ENCODE measurements at regions not wholly inside any gene's neighbourhood (a gene's known extent, or its start where the extent isn't known, plus 50 kb on each side); places are given as distances from the start of the nearest gene placed in this dataset.
"Not testable (repeated sequence)": the region's sequence is repeated elsewhere in the genome, so short reads cannot be mapped to it uniquely, and the experiment has no call there.

DNA sequence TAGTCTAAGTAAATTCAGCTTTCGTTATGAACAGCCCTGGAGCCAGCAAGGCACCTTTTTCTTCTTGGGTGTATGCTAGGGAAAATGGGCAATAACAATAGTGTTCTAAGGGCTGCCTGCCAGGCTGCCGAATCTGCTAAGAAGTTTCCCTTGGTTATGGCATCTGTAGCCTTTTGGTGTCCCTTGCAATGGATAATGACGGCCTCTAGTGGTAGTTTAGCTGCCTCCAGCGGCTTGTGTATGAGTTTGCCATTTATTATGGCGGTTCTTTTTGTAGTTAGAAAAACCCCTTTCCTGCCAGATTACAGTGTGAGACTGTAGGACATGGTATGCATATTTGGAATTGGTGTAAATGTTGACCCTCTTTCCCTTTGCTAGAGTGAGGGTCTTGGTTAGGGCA is 78.9 kb upstream of the SPIN4 start:
- H3K36me3 Mint-ChIP-seq (ENCODE audit: low read depth), result peaks cover 14% of the 10 kb centered on the region
- no peaks in the 10 kb centered on the region for H3K9me3 Mint-ChIP-seq
- H3K27me3 Mint-ChIP-seq, result no peaks in the 10 kb centered on the region
- no peak overlapping the region for H3K4me3 Mint-ChIP-seq
- no peak for ATAC-seq (replicated peaks)
- no peak overlapping the region for H3K27ac Mint-ChIP-seq
- no peaks in the 10 kb centered on the region for H3K4me1 Mint-ChIP-seq

- Mint-ChIP-seq H3K36me3 (ENCODE audit: low read depth) (peaks cover 16% of the 10 kb centered on the region), H3K9me3 (peaks cover 2% of the 10 kb centered on the region), H3K27me3 (no peaks in the 10 kb centered on the region), H3K4me1 (no peaks in the 10 kb centered on the region), H3K27ac (no peak overlapping the region), H3K4me3 (no peak overlapping the region)
- ATAC-seq (replicated peaks), result no peak
Measured at GRCh38 chrX:63428348-63428747, 77.2 kb upstream of the SPIN4 start.

- Mint-ChIP-seq H3K4me3 (no peak overlapping the region), H3K36me3 (ENCODE audit: low read depth) (peaks cover 16% of the 10 kb centered on the region), H3K4me1 (no peaks in the 10 kb centered on the region), H3K27me3 (no peaks in the 10 kb centered on the region), H3K27ac (no peak overlapping the region), H3K9me3 (peaks cover 4% of the 10 kb centered on the region)
- no peak for ATAC-seq (replicated peaks)
Measured at GRCh38 chrX:63426519-63426918, 75.4 kb upstream of the SPIN4 start.

GRCh38 chrX:63424063-63424462 is 72.9 kb upstream of the SPIN4 start:
- ATAC-seq (replicated peaks), result no peak
- Mint-ChIP-seq H3K4me1 (no peaks in the 10 kb centered on the region), H3K27me3 (no peaks in the 10 kb centered on the region), H3K9me3 (peaks cover 8% of the 10 kb centered on the region), H3K27ac (no peak overlapping the region), H3K36me3 (ENCODE audit: low read depth) (peaks cover 16% of the 10 kb centered on the region), H3K4me3 (no peak overlapping the region)

DNA sequence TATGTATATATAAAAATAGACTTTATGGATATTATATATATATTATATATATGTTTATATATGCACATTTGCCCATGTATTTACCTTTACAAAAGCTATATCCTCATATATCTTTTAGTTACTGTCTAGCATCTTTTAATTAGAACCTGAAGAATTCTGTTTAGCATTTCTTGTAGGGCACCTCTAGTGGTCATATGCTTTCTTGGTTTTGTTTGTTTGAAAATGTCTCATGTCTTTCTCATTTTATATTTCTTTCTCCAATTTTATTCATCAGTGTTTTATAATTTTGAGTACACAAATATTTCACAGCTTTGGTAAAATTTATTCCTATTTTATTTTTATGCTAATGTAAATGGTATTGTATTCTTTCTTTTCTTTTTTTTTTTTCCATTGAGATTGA is 70.3 kb upstream of the SPIN4 start:
- H3K27me3 Mint-ChIP-seq, result no peaks in the 10 kb centered on the region
- H3K4me1 Mint-ChIP-seq, result no peaks in the 10 kb centered on the region
- no peak overlapping the region for H3K4me3 Mint-ChIP-seq
- no peak for ATAC-seq (replicated peaks)
- H3K36me3 Mint-ChIP-seq (ENCODE audit: low read depth), result peaks cover 16% of the 10 kb centered on the region
- peaks cover 8% of the 10 kb centered on the region for H3K9me3 Mint-ChIP-seq
- no peak overlapping the region for H3K27ac Mint-ChIP-seq

- H3K9me3 Mint-ChIP-seq, result peaks cover 5% of the 10 kb centered on the region
- H3K36me3 Mint-ChIP-seq (ENCODE audit: low read depth), result no peaks in the 10 kb centered on the region
- H3K4me3 Mint-ChIP-seq, result no peak overlapping the region
- no peak for ATAC-seq (replicated peaks)
- H3K27me3 Mint-ChIP-seq, result no peaks in the 10 kb centered on the region
- H3K4me1 Mint-ChIP-seq, result no peaks in the 10 kb centered on the region
- no peak overlapping the region for H3K27ac Mint-ChIP-seq
Measured at GRCh38 chrX:63418211-63418610, 67.1 kb upstream of the SPIN4 start.

- H3K27ac Mint-ChIP-seq, result no peak overlapping the region
Measured at GRCh38 chrX:63417649-63418048, 66.5 kb upstream of the SPIN4 start.

DNA sequence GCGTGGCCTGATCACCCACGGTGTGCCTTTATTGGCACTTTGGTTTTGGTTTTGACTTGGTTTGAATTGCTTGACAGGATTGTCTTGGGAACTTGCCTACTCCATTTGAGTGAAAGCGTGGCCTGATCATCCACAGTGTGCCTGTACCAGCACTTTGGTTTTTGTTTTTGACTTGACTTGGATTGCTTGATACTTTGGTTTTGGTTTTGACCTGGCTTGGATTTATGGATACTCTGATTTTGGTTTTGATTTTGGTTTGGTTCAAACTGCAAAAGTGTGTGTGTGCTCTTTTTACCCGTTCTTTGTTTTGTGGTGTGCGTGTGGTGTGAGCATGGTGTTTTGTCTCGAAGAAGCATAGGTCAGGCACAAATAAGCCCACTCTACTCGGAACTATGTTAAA is 58.8 kb upstream of the SPIN4 start:
- H3K27ac Mint-ChIP-seq; H3K4me1 Mint-ChIP-seq; H3K4me3 Mint-ChIP-seq; H3K9me3 Mint-ChIP-seq; H3K36me3 Mint-ChIP-seq (ENCODE audit: low read depth); ATAC-seq (replicated peaks); H3K27me3 Mint-ChIP-seq: not testable (repeated sequence)

More at GRCh38 chrX:63417649-63418048, 66.5 kb upstream of the SPIN4 start:
- Mint-ChIP-seq H3K36me3 (ENCODE audit: low read depth) (no peaks in the 10 kb centered on the region), H3K4me1 (no peaks in the 10 kb centered on the region), H3K27me3 (no peaks in the 10 kb centered on the region), H3K4me3 (no peak overlapping the region), H3K9me3 (peaks cover 5% of the 10 kb centered on the region)
- ATAC-seq (replicated peaks), result no peak

GRCh38 chrX:63408050-63408449 is 56.9 kb upstream of the SPIN4 start:
- H3K27ac Mint-ChIP-seq, result no peak overlapping the region
- H3K4me1 Mint-ChIP-seq, result no peaks in the 10 kb centered on the region
- no peak for ATAC-seq (replicated peaks)
- H3K9me3 Mint-ChIP-seq, result no peaks in the 10 kb centered on the region
- H3K4me3 Mint-ChIP-seq, result no peak overlapping the region
- H3K27me3 Mint-ChIP-seq, result no peaks in the 10 kb centered on the region
- no peaks in the 10 kb centered on the region for H3K36me3 Mint-ChIP-seq (ENCODE audit: low read depth)

DNA sequence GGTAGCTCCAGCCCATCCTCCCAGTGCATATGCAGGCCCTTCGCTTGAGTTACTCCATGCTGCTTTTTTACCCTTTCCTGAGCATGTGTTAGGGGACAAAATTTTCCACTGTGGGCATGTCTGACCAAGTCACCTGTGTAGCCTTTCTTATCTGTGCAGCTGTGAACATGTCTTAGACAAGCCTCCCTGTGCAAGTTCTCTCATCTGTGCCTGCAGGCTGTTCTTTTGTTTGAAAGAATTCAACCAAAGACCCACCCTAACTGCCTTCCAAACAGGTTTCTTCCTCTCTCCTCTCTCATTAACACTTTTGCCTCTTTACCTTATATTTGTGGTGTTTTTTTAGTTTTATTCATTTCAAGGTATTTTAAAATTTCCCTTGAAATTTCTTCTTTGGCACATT is 53.2 kb upstream of the SPIN4 start:
- no peaks in the 10 kb centered on the region for H3K36me3 Mint-ChIP-seq (ENCODE audit: low read depth)
- no peaks in the 10 kb centered on the region for H3K27me3 Mint-ChIP-seq
- H3K4me3 Mint-ChIP-seq, result no peak overlapping the region
- no peak overlapping the region for H3K27ac Mint-ChIP-seq
- H3K9me3 Mint-ChIP-seq, result no peaks in the 10 kb centered on the region
- ATAC-seq (replicated peaks), result no peak
- H3K4me1 Mint-ChIP-seq, result no peaks in the 10 kb centered on the region

- no peak overlapping the region for H3K4me3 Mint-ChIP-seq
- H3K27ac Mint-ChIP-seq, result no peak overlapping the region
- ATAC-seq (replicated peaks), result no peak
- no peaks in the 10 kb centered on the region for H3K9me3 Mint-ChIP-seq
- H3K27me3 Mint-ChIP-seq, result no peaks in the 10 kb centered on the region
- no peaks in the 10 kb centered on the region for H3K36me3 Mint-ChIP-seq (ENCODE audit: low read depth)
- no peaks in the 10 kb centered on the region for H3K4me1 Mint-ChIP-seq
Measured at GRCh38 chrX:63402106-63402505, 51.0 kb upstream of the SPIN4 start.

Measured in activated T-helper 17 cell treated with anti-CD3 and anti-CD28 coated beads, Interleukin-2, amount 50 U/mL, for 72 hours (primary cell).